HG03432 (cell line): ENCODE measurements at regions not wholly inside any gene's neighbourhood (a gene's known extent, or its start where the extent isn't known, plus 50 kb on each side); places are given as distances from the start of the nearest gene placed in this dataset.

Experiments
- ATAC-seq: cut with Tn5 transposase; IDR thresholded peaks from one replicate; pipeline ENCODE4 v1.9.1; 2021; ENCODE audit warnings: mild to moderate bottlenecking, moderate library complexity; ENCODE audit not compliant: unreplicated experiment

DNA sequence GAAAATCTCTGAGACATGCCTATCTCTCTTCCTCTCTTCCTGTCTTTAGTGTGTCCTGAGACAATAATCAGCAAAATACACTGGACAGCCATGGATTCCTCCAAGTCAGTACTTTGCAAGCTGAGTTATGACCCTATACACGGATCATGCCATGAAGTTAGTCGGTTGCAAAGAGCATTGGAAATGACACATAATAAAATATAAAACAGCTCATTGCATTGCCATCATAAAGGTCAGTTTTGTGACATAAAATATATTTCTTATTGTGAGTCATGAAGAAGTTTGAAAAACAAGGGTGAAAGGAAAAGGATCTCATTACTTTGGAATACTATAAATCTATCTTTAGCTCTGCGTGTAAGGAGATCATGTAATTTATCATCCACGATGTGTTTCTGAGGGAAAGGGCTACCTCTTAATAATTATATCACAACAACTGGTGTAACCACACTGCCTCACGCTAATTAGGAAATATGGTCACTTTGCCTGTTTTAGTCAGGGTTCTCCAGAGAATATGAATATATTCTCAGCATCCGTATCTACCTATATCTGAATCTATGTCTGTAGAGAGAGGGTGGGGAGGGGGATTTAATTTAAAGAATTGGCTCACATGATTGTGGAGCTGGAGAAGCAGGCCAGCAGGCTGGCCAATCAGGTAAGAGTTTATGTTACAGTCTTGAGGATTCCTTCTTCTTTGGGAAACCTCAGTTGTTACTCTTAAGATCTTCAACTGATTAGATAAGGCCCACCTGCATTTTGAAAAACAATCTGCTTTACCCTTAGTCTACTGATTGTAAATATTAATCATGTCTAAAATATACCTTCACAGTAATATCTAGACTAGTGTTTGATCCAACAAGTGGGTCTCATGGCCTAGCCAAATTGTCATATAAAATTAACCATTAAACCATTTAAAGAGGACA is 198.8 kb downstream of the FAT3 start:
- ATAC-seq = no peak

DNA sequence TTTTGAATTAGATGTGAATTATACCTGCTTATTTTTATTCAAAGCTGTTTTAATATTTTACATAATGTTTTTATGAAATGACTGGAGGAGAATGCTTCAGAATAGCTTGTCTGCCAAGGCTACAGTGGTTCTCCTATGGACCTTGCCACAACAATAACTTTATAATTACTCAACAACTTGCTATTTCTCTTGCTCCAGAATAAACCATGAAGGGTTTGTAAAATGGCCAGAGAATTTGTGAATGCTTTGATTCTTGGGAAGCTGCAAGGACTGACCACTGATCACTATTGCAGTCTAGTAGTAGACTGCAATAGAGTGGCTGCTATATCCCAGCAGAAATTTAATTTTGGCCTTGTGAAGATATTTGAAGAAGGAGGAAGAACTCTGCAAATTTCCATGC is 199.7 kb downstream of the FAT3 start:
- no peak for ATAC-seq

DNA sequence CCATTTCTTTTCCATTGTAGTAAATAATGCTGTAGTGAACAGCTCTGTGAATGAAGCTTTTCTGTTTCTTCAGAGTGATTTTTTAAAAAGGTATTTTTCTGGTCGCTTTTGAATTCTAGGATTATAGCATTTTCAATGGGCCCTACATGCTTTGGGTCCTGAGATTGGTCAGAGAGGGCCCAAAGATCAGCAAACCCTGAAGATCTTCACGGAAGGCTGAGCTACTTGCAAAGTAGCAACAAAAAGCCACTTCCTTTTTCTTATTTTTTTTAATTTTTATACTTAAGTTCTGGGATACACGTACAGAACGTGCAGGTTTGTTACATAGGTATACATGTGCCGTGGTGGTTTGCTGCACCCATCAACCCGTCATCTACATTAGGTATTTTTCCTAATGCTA is 200.5 kb downstream of the FAT3 start:
- ATAC-seq = no peak

DNA sequence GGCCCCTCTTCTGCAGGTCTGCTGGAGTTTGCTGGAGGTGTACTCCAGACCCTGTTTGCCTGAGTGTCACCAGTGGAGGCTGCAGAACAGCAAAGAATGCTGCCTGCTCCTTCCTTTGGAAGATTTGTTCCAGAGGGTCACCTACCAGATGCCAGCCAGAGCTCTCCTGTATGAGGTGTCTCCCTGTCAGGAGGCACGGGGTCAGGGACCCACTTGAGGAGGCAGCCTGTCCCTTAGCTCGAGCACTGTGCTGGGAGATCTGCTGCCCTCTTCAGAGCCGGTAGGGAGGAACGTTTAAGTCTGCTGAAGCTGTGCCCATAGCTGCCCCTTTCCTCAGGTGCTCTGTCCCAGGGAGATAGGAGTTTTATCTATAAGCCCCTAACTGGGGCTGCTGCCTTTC is 207.9 kb downstream of the FAT3 start:
- ATAC-seq = no peak

DNA sequence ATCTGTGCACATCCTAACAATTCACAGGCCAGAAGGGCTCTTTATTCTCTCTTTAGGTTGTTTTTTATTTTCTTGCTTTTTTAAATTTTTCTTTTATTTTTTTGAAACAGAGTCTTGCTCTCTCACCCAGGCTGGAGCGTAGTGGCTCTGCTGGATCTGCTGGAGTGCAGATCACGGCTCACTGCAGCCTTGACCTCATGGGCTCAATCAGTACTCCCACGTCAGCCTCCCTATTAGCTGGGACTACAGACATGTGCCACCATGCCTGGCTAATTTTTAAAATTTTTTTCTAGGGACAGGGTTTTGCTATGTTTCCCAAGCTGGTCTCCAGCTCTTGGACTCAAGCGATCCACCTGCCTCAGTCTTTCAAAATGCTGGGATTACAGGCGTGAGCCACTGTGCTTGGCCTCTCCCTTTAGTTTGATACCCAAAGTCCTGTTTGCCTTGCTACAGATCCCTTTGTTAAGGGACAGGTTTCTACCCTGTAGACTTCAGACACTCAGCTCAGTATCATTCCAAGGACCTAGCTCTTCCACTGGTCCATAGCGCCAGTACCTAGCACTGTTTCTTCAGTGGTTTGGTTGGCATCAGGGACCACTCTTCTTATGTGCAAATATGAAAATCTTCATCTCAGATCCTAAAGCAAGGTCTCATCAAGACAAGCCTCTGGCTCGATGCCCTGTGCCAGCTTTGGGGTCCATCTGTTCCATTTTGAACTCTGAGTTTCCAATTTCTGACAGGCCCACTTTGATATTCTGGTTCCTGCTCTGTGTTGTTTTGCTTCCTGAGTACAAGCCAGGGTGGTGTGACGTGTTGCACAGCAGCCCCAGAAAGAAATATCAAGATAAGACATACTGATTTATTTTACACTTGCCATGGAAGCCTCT is 211.7 kb downstream of the FAT3 start:
- no peak for ATAC-seq

DNA sequence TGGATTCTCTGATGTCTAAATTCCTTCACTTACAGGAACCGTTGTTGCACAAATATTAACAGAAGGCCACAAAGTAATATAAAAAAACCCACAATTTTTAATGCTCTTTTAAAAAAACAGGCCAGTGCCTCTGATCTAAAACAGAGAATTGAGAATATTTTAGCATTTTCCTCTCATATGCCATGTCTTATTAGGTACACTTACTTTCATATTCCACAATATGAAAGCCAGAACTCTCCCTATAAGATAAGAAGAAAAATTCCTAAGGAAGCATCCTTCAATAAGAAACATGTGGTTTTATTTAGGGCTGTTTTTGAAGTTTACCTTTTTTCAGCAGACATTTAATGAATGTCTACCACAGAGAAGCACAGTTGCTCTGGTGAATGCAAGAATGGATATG is 214.5 kb downstream of the FAT3 start:
- no peak for ATAC-seq

DNA sequence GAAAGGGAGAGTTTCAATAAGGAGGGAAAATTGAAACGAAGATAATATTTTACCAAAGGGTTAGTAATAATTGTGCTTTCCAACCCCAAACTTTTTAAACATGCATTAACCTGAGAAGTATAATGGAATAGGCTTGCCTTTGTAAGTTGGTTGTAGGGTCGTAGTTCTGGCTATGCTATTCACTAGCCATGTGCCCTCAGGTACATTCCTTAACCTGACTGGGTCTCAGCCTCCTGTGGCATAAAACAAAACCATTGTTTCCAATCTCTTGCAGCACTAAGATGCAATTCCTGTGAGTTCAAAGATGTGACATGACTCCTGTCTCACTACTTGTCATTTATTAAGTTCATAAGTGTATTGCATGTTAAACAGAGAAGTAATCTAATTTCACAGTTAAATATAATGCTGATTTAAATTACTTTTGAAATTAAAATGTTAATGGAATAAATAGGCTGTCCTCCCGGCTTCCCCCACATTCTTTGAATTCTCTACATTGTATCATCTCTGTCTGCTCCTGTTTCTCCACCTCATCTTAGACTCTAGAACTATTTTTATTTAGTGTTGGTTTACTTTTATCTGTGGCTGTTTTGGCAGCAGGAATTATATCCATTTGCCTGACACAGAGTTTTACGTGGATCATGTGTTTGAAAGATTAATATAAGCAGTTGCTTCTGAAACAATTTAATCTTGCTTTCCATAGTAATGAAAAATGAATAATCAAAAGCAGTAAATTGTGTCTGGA is 216.3 kb downstream of the FAT3 start:
- no peak for ATAC-seq

DNA sequence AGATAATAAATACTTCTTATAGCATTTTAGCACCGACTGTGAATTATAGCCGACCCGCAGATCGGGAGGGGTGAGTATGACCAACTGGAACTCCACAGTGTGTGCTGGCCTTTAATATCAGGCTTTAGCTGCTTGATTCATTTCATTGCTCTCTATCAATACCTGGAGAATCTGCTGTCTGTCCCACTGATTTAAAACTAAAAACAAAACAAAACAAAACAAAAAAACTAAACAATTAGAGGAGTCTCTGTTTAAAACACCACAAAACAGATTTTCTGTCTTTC is 216.8 kb downstream of the FAT3 start:
- ATAC-seq = no peak

DNA sequence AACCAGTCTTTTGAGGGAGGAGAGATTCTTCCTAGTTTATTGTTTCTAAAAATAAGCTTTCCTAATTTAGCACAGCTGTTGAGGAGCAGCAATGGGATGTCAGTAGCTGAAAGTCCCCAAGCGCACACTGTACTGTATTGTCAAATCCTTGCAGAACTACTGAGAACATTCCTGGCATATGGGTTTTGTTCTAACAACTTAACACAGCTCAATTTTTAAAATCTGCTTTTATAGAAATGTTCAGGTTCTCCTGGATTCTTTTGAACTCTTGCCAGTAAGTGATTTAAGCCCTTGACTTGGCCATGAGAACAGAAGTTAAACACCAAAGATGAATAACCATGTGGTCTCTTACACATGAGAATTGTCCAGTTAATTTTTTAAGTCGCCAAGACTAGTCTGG is 218.6 kb downstream of the FAT3 start:
- no peak for ATAC-seq

DNA sequence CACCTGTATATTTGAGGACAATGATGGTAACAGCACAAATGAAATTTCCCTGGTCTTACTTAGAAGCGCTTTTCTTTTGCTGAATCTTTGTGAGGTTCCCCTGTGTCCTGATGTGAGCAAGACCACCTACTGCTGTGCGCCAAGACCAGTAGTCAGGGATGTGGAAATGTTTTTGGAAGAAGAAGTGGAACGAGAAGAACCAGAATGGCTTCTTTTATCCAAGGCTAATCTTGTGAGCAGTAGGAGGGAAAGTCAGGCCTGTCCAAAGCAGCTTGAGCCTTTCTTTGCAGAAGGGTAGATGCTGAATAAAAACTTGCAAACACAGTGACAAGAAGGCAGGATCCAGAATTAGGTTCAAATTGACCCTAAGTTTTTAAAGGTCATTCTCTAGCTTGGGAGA is 223.0 kb downstream of the FAT3 start:
- ATAC-seq = no peak

DNA sequence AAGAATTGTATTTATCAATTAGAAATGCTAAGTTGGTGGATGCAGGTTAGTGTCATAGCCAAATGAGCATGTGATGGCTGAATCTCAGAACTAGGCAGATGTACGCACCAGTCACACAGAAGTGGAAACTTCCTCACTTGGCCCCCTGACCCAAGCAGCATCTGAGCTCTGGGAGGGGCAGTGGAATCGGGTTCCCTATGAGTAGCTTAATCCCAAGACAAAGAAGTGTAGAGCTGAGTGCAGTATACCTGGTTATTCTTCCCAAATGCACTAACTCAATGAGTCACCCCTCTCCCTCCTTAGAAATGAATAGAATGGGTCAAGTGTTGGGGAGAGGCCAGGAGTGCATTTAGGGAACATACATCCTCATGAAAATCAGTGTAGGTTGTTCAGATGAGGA is 224.6 kb downstream of the FAT3 start:
- no peak for ATAC-seq

DNA sequence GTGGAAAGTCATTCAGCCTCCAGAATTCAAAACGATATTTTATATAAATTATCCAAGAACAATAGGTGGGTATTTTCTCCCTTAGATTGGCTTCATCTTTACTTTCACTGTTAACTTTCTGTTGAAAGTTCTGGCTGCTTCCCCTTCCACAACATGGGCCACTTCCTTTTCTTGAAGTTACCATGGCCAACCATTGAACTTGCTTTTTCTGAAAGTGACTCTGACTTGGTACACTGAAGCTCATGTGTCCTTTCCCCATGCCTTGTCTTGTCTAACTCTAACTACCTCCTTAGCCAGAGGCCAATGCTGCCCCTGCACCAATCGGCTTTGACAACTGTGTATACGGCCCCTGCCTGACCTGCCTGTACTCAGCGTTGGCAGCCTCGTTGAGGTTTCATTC is 225.2 kb downstream of the FAT3 start:
- no peak for ATAC-seq

DNA sequence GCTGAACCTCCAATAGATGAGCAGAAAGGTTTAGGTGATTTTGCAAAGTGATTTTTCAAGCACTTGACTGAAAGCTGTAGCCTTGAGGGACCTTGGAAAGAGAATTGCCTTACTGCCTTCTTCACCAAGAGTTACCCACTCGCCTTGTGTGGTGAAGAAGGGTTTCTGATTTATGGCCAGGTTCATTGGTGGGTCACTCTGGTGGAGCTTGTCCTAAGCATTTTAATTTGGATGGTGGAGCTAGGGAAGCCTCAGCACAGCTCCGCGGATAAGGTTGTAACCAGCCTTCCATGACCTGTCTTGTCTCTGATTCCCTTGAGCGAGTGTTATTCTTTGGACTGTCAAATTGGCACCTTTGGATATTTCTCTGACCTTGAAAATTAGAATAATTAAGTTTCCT is 226.4 kb downstream of the FAT3 start:
- ATAC-seq = no peak

DNA sequence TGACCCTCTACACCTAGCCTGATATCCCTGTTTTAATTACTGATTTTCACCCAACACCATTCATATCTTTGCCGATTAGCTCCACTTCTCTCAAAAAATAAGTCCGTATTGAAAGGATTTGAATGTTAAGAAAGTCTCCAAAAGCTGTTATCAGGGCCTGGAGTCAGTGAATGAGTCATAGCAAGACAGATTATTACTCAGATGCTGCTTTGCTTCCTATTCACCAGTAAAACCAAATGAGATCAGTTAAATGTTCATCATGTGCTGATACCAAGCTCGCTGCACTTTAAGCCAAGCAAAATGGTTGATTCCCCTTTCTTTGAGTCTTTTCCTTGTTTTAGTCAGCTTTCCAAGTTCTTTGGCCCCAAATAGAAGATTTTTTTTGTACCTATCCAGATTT is 228.4 kb downstream of the FAT3 start:
- peak; percentile 91 for ATAC-seq

DNA sequence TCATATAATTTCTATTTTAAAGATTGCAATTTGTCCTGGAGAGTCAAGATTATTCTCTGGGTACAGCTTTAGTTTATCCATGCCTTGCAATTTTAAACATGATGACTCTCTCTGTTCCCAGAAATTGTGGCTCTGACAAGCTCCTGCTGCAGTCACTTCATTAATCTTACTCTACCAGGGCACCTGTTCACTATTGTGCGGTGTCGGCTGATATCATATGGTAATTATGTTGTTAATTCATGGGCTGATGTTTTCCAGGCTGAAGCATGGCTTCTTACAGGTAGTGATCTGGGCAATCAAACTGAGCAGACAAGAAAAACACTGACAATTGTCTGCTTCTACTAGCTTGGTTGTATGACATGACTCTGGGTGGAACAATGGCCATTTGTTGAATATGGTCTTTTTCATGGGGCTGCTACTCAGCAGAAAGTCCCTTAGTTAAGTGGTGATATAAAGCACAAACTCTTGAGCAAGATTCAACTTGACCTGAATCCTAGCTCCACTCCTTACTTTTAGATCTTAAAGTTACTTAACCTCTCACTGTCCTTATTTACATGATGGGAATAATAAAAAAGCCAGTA is 230.7 kb downstream of the FAT3 start:
- ATAC-seq = no peak

DNA sequence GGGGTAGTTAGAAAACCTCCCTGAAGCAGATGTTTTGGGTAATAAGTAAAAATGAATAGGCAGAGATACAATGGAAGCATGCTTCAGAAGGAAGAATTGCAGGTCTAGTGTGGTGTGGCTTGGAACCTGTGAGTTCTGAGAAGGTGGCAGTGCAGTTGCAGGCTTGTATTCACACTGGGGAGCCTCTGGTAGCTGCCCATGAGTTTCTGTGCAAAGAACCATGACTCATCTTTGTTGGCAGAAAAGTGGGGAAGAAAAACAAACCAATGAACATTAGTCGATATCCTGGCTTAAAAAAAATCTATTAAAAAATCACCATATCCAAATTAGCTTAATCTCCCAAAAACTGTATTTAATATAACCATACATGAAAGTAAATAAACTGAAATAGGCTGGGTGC is 232.6 kb downstream of the FAT3 start:
- ATAC-seq = no peak

DNA sequence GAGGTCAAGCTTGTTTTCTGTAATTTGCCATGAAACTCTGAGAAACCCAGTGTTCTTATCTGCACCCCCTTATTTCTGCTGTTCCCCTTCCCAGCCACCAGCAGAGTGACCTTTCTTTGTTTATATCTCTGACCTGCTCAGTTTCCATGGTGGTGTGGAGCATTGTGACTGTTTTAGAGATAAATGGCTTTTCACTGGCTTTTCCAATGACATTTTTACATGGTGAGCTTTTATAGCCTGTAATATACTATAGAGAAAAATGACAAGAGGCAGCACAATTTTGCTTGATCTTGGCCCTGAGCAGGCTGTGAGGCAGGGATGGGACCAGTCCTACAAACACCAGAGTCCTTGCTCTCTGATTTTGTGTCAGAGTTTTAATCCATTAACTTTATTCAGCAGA is 233.9 kb downstream of the FAT3 start:
- ATAC-seq = no peak

DNA sequence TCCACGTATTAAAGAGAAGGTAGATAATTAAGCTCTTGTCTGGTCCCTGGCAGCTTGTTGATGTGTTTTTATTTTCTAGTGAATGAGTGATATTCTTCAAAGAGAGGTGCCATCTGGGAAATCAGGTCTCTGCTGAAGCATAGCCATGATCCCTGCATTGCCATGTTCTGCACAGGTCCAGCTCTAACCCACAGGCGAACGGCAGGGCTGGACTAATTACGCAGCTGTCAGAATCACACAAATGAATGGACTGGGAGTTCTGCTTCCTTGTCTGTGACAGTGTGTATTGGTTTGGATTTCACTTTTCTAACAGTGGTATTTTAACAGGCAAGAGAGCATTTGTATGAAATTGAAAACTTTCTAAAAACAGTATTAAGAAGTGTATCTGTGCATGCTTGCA is 235.6 kb downstream of the FAT3 start:
- no peak for ATAC-seq

DNA sequence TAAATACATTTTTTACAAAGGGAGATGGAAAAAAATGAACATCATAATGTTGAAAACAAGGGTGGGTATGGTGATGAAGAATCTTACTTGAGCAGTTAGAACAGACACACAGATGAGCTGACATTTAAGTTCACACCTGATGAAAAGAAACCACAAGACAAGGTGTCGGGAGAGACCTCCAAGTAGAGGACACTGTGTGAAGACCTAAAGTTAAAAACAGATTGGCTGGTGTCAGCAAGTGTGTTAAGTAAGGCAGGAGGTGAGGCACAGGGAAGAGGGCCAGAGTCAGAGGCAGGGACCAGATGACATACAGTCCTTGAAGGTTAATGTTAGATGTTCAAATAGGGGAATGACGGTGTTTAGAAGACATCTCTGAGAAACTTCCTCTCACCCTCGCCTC is 236.8 kb downstream of the FAT3 start:
- no peak for ATAC-seq

DNA sequence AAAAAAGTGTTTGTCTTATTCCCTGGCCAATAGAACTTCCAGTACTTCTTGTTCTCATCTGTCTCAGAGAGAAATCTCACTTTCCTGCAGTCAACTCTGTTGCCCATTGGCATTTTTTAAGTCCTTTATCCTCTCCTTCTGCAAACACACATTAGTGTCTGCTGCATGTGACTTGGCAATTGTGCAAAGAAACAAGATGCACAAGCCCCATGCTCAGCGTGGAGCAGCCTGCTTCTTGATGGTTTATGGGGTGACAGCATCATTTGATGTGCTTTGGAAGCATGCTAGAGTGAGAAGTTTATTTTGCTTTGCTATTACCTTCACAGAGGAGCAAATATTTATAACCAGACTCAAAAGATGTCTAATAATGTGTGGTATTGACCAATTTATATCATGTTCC is 238.2 kb downstream of the FAT3 start:
- no peak for ATAC-seq

DNA sequence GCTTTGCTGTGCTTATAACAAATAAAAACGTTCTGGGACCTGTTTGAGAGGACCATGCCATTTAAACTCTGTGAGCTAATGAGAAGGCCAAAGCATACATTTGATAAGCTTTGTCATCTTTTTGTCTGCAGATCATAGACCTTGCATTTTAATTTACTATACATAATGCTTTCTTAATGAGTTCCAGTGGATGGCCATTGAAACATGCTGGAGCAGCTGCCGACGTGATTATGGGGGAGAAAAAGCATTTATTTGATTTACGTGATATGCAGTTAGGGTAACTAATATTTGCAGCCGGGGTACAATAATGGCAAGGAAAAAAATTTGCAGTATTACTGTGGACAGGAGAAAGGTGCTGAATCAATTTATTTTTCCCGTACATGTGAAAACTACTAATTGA is 240.2 kb downstream of the FAT3 start:
- no peak for ATAC-seq
